ENCODE measurements at regions not wholly inside any gene's neighbourhood (a gene's known extent, or its start where the extent isn't known, plus 50 kb on each side); places are given as distances from the start of the nearest gene placed in this dataset.

- no peak for DNase-seq
Observed at GRCh38 chr16:6105115-6105514, 1007.5 kb upstream of the EEF2KMT start.

DNA sequence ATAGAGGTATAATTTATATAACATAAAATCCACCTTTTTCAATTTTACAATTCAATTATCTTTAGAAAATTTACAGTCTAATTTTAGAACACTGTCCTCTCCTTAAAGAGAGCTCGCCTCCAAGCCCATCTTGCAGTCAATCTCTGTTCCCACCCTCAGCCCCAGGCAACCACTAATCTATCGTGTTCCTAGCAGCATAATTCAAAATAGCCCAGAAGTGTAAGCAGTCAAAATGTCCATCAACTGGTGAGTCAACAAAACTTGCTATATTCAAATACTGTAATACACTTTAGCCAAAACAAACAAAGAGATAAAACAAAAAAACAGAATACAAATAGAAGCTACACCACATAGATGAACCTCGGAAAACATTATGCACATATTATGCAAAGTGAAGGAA, 1006.8 kb upstream of the EEF2KMT start:
- DNase-seq = no peak

- DNase-seq = no peak
Observed at GRCh38 chr16:6103561-6103960, 1006.0 kb upstream of the EEF2KMT start.

GRCh38 chr16:6099102-6099501, 1001.5 kb upstream of the EEF2KMT start:
- no peak for DNase-seq

DNA sequence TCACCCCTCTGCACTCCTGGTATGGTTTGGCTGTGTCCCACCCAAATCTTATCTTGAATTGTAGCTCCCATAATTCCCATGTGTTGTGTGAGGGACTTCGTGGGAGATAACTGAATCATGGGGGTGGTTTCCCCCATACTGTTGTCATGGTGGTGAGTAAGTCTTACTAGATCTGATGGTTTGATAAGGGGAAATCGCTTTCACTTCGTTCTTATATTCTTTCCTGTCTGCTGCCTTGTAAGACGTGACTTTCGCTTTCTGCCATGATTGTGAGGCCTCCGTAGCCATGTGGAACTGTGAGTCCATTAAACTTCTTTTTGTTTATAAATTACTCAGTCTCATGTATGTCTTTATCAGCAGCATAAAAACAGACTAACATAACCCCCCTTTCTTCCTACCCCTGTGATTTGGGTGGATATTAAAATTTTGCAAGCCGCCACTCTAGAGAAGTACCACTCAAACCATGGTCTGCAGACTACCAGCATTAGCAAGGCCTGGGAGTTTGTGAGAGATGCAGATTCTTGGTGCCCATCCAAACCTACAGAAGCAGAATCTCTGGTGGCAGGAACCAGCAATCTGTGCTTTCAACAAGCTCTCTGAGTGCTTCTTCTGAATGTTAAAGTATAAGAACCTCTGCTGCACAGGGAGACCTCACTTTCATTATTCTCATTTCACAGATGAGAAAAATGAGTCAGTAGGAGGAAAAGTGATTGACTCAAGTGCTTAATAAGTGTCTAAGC, 999.5 kb upstream of the EEF2KMT start:
- DNase-seq = no peak

GRCh38 chr16:6095414-6095813, 997.8 kb upstream of the EEF2KMT start:
- no peak for DNase-seq

DNA sequence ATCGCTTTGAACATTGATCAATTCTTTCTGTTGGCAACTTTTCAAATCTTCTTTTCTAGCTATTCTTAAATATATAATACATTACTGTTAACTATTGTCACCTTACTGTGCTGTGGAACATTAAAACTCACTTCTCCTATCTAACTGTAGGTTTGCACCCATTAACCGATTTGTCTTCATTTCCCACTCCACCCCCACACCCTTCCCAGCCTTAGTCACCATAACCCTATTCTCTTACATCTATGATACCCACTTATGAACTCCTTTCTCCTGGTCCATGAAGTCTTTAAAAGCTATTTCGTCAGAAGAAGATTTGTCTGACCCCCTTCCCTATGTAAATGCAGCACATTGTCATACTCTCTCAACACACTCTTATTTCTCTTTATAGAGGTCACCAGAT, 993.4 kb upstream of the EEF2KMT start:
- no peak for DNase-seq

DNA sequence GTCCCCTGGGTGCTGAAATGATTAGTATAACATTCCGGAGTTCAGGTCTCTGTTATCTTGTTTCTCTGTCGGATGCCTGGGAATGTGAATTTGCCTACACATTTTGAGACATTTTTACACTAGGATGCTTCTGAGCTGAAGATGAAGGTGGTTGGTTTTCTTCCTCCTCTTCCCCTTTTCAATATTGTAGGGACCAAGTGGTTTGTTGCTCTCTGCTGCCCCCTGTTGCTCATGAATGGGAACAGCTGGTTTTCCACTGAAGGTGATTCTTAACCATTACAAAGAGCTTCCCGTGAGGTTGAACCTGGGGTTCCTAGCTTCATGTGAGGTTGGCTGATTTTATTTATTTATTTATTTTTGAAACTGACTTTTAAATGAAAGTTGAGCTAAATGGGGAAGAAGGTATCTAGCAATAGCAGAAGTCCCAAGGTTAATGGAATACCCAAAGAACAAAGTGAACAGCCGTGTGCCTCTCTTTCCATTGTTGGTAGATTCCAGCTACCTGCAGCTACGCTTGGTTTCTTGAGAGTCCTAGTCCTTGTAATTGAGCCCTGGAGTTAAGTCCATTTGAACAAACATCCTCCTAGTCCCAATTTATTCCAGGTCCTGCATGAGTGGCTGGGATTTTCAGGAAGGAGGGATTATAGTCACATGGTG, 983.9 kb upstream of the EEF2KMT start:
- no peak for DNase-seq

GRCh38 chr16:6076631-6077030, 979.0 kb upstream of the EEF2KMT start:
- DNase-seq = no peak

GRCh38 chr16:6068063-6068462, 970.5 kb upstream of the EEF2KMT start:
- DNase-seq = no peak

- DNase-seq = no peak
Observed at GRCh38 chr16:6066652-6067051, 969.1 kb upstream of the EEF2KMT start.

DNA sequence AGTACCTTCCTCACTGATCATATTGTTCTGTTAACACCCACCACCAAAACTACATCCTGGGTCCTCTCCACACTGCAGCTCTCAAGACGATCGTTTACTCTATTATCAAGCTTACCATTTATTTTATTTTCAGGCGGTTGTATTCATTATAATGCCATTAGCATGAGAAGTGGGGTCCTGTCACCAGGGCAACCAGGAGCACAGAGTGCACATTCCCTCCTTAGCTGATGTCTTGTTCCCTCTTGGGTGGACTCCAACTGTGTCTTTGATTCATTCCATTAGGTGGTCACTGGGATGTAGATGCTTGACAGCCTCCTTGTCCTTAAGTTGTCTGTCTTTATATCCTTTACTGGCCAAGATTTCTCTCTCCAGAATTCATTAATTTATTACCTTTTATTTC, 965.9 kb upstream of the EEF2KMT start:
- no peak for DNase-seq

DNA sequence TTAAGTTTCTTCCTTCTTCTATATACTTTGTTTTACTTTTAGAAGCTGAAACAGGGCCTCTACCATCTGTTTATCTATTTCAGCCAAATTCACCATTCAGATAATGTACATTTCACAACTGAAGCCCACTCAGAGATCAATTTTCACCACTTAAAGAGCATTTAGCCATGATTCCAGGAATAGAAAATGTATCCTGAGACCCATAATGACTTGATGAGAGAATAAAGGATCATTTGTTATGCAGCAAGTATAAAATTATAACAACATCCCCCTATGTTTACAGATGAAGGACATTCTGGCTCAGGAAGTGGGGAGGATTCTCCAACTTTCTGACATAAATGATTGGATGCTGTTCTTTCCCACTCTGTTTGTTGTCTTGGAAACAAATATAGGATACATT, 962.1 kb upstream of the EEF2KMT start:
- no peak for DNase-seq

- no peak for DNase-seq
Observed at GRCh38 chr16:6057821-6058220, 960.2 kb upstream of the EEF2KMT start.

- DNase-seq = no peak
Observed at GRCh38 chr16:6048017-6048416, 950.4 kb upstream of the EEF2KMT start.

- no peak for DNase-seq
Observed at GRCh38 chr16:6047325-6047724, 949.7 kb upstream of the EEF2KMT start.

DNA sequence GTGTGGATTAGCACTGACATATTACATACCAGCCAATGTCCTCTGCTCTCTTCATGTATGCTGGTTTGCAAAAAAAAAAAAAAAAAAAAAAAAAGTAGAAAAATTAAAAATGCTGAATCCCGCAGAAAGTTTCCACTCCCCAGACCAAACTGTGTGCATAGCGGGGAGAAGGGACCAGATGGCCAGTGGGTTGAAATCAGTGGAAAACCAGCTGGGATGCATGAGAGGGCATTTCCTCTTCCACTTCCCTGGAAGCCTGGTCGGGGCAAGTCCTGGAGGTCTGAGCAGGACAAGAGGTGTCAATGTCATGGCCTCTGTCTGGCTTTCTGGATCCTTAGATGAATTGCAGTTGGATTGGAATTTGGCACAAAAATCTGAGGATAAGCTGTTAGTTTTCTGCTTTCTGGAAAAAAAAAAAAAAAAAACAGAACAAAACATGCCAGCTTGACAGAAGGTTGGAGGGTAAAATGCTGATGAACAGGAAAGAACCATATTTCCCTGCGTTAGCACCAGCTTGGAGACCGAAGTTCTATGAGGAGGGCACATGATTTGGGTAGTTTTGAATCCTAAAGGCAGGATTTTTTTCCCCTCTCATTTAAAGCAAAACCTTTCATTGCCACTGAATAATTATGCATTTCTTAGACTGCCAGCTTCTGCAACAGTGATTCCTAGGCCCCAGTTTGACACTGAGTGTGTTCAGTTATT, 941.5 kb upstream of the EEF2KMT start:
- DNase-seq = no peak

DNA sequence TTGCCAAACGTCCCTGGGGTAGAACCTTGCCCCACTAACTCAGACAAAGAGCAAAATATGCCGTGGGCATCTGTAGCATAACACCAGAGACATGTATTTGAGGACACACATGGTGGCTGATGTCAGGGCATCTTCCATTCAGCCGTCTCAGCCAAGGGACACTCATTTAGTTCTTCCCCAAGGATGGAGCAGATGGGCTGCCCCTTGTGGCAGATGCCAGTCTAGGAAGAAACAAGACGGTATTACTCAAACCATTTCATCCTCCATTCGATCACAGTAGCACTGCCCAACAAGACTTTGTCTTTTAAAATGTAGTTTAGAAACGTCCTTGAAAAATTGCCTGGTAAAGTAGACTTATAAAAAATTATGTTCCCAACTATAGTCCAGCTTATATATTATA, 937.6 kb upstream of the EEF2KMT start:
- no peak for DNase-seq

DNA sequence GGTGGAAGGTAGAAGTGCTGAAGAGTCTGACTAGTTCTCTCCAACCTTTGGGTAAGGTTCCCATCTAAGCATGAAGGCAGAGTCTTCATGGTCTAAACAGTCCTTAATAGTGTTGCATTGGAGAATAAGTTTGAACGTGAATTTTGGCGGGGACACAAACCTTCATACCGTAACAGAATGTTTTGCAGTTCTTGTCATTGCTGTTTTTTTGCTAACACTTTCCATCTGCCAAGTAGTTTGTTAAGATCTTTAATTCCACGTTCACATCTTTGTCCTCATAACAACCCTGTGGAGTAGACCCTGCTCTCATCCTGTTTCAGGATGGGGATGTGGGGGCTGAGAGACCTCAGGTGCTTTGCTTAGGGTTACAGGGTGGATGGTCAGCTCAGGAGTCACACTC, 936.9 kb upstream of the EEF2KMT start:
- DNase-seq = no peak

DNA sequence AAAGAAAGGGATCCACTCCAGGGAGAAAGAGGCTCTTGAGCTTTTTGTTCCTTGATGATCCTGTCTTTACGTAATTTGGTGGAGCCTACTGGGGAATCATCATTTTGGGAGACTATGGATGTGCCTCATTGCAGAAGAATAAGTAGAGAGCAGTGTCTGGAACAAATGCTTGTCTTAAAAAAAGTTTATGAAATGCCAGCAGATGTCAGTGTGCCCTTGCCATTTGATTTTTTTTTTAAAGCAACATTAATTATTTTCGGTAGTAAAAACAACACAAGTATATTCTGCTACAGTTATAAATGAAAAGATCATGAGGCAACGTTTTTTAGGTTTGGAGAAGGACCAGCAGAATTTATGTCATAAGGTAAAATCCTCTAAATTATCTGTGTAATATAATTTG, 934.8 kb upstream of the EEF2KMT start:
- DNase-seq = no peak

GRCh38 chr16:6031567-6031966, 934.0 kb upstream of the EEF2KMT start:
- DNase-seq = no peak

DNA sequence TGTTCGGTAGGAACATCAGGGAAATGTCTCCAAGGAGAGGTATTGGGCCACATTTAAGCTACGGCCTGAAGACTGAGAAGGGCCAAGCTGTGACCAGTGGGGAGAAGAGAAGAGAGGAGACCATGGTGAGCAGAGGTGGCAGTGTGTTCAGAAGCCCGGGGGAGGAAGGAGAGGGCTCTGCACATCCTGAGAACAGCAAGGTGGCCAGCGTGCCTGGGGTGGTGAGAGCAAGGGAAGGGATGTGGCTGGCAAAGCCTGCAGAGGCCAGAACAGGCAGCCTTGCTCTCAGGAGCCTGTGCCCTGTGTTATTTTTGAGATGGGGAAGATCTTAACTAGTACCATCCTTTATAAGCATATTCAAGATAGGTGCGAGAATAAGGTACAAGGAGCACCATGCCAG, 933.5 kb upstream of the EEF2KMT start:
- no peak for DNase-seq

DNA sequence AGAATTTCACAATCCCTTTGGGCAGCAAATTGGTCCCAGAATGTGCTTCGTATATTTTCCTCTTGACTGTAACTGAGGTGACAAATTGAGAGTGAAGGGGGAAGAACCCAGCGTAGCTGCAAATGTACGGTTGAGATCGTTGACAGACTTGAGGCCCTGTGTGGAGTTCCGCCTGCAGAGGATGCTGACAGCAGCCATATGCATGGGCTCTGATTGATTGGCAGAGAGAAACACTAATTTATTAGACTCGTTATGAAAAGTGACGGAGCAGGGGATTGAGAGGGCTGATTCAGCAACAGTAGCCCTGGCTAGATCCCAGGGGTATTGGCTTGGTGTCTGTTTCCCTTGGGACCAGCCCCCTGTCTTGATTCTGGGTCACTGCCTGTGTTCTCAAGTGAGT, 930.1 kb upstream of the EEF2KMT start:
- no peak for DNase-seq

DNA sequence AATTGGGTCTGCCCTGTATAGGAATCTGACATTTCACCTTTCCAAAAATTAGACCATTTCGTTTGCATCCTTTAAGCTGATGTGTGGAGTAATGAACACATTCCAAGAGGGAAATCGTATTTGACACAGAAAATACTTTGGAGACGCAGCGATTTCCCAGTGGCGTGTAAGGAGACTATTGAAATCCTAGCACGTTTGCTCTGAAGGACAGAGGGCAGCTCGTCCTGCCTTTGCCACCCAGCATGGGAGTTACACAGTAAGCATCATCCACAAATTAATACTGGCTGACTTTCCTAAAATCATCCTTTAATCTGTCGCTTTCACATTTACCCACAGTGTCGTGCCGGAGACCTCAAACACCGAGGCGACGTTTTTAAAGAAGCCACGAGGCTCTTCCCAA, 925.9 kb upstream of the EEF2KMT start:
- DNase-seq = no peak

Data from effector CD4-positive, alpha-beta T cell (primary cell).